MCF 10A (cell line): ENCODE measurements at regions not wholly inside any gene's neighbourhood (a gene's known extent, or its start where the extent isn't known, plus 50 kb on each side); places are given as distances from the start of the nearest gene placed in this dataset.
"Not testable (repeated sequence)": the region's sequence is repeated elsewhere in the genome, so short reads cannot be mapped to it uniquely, and the experiment has no call there.

ENCODE experiments used
- BruUV-seq: library from RNA; stranded (reverse); fragments of 400-500 nt; replicated peaks from 2 replicates; lab custom pipeline; 2021; lab: Mats Ljungman, UMichigan
- CTCF ChIA-PET: fragments of 300-600 bp; sonication (Branson Sonifier 250); formaldehyde crosslinking; extraction: SDS; loops from one replicate; lab custom pipeline; 2021; ENCODE audit warnings: antibody characterized with exemption, inconsistent platforms; lab: Yijun Ruan, JAX
- POLR2A ChIA-PET: fragments of 300-600, 350-650 bp; sonication (Branson Sonifier 250); formaldehyde crosslinking; extraction: SDS; loops from one replicate; lab custom pipeline; 2020; ENCODE audit warnings: antibody characterized with exemption, inconsistent platforms; lab: Yijun Ruan, JAX
- DNase-seq: peaks from one replicate; pipeline ENCODE4 v3.0.0-alpha.2; 2018; ENCODE audit not compliant: unreplicated experiment
- H3K27ac Mint-ChIP-seq: one replicate; pipeline ENCODE4 v1.8.0; 2022; ENCODE audit warnings: mild to moderate bottlenecking, low read depth, mixed read lengths; ENCODE audit not compliant: unreplicated experiment
- H3K27me3 Mint-ChIP-seq: one replicate; pipeline ENCODE4 v1.8.0; 2022; ENCODE audit warnings: mixed read lengths; ENCODE audit not compliant: insufficient read depth, unreplicated experiment
- H3K36me3 Mint-ChIP-seq: one replicate; pipeline ENCODE4 v1.8.0; 2022; ENCODE audit warnings: mild to moderate bottlenecking, moderate library complexity, mixed read lengths; ENCODE audit not compliant: insufficient read depth, unreplicated experiment
- H3K4me1 Mint-ChIP-seq: one replicate; pipeline ENCODE4 v1.8.0; 2022; ENCODE audit warnings: mixed read lengths; ENCODE audit not compliant: insufficient read depth, unreplicated experiment
- H3K4me3 Mint-ChIP-seq: one replicate; pipeline ENCODE4 v1.8.0; 2022; ENCODE audit warnings: mild to moderate bottlenecking, moderate library complexity, mixed read lengths; ENCODE audit not compliant: unreplicated experiment
- H3K9me3 Mint-ChIP-seq: one replicate; pipeline ENCODE4 v1.8.0; 2022; ENCODE audit warnings: mixed read lengths; ENCODE audit not compliant: unreplicated experiment
- CTCF ChIP-seq: fragments of 200-600 bp; IDR thresholded peaks from one replicate; pipeline ENCODE4 v1.8.0; 2022; ENCODE audit warnings: antibody characterized with exemption, mild to moderate bottlenecking; ENCODE audit not compliant: unreplicated experiment
- intact Hi-C: fragments of 100-400 bp; cut with micrococcal nuclease; formaldehyde crosslinking; loops from 2 replicates; pipeline ENCODE4 v1.14.1; 2022

GRCh38 chr5:77898385-77898784 lies 122.2 kb upstream of the TBCA start:
- H3K9me3 Mint-ChIP-seq = no peaks in the 10 kb centered on the region
- POLR2A ChIA-PET = no interaction called here
- no peak overlapping the region for H3K27ac Mint-ChIP-seq
- no peak overlapping the region for H3K4me3 Mint-ChIP-seq
- CTCF ChIA-PET = no interaction called here
- peaks cover 5% of the 10 kb centered on the region for H3K4me1 Mint-ChIP-seq
- no TSS peak for BruUV-seq
- intact Hi-C loops = no loop called here
- no peaks in the 10 kb centered on the region for H3K36me3 Mint-ChIP-seq
- no peak for DNase-seq
- TF ChIP-seq CTCF = no peak
- H3K27me3 Mint-ChIP-seq = no peaks in the 10 kb centered on the region

GRCh38 chr5:77896338-77896737 lies 120.2 kb upstream of the TBCA start:
- intact Hi-C loops = no loop called here
- CTCF ChIA-PET = no interaction called here
- Mint-ChIP-seq H3K27ac (no peak overlapping the region), H3K27me3 (no peaks in the 10 kb centered on the region), H3K36me3 (no peaks in the 10 kb centered on the region), H3K4me3 (no peak overlapping the region), H3K9me3 (no peaks in the 10 kb centered on the region), H3K4me1 (peaks cover 10% of the 10 kb centered on the region)
- TF ChIP-seq CTCF = no peak
- DNase-seq = no peak
- BruUV-seq = no TSS peak
- POLR2A ChIA-PET = interaction anchor here (0.5 to 0.7 kb wide), 3 partner anchors 18 to 193 kb away, joined by 3 to 5 read pairs (median 3); no protein-coding TSS in a partner anchor

- BruUV-seq, H3K36me3 Mint-ChIP-seq, H3K27ac Mint-ChIP-seq, intact Hi-C loops, DNase-seq, H3K4me3 Mint-ChIP-seq, H3K9me3 Mint-ChIP-seq, H3K4me1 Mint-ChIP-seq, H3K27me3 Mint-ChIP-seq: not testable (repeated sequence)
- CTCF ChIA-PET = interaction anchor here (0.6 kb wide), 1 partner anchor 16 kb away, joined by 3 read pairs; no protein-coding TSS in a partner anchor
- POLR2A ChIA-PET = interaction anchor here (0.7 kb wide), 1 partner anchor 488 kb away, joined by 3 read pairs; no protein-coding TSS in a partner anchor
These were observed 118.0 kb upstream of the TBCA start for GRCh38 chr5:77894103-77894502.

GRCh38 chr5:77893225-77893860 lies 117.2 kb upstream of the TBCA start:
- BruUV-seq = no TSS peak
- H3K9me3 Mint-ChIP-seq = no peaks in the 10 kb centered on the region
- TF ChIP-seq CTCF = no peak
- H3K4me3 Mint-ChIP-seq = no peak overlapping the region
- ChIA-PET CTCF (interaction anchor here (0.6 kb wide), 1 partner anchor 15 kb away, joined by 3 read pairs; no protein-coding TSS in a partner anchor), POLR2A (no interaction called here)
- H3K27ac Mint-ChIP-seq = no peak overlapping the region
- H3K4me1 Mint-ChIP-seq = peaks cover 10% of the 10 kb centered on the region
- H3K27me3 Mint-ChIP-seq = no peaks in the 10 kb centered on the region
- no peaks in the 10 kb centered on the region for H3K36me3 Mint-ChIP-seq
- peak; percentile 97 for DNase-seq
- intact Hi-C loops = no loop called here
